HFFc6 (cell line): ENCODE measurements at regions not wholly inside any gene's neighbourhood (a gene's known extent, or its start where the extent isn't known, plus 50 kb on each side); places are given as distances from the start of the nearest gene placed in this dataset.

Experiments
- DNase-seq: peaks from one replicate; pipeline ENCODE4 v3.0.0-alpha.2; 2018
- H3K27ac Mint-ChIP-seq: 2 replicates; pipeline ENCODE4 v1.8.0; 2020; ENCODE audit warnings: mild to moderate bottlenecking, mixed read lengths
- H3K27me3 Mint-ChIP-seq: 2 replicates; pipeline ENCODE4 v1.8.0; 2021; ENCODE audit warnings: mild to moderate bottlenecking, moderate library complexity, mixed read lengths; ENCODE audit not compliant: insufficient read depth
- H3K36me3 Mint-ChIP-seq: 2 replicates; pipeline ENCODE4 v1.8.0; 2021; ENCODE audit warnings: low read depth, mixed read lengths
- H3K4me1 Mint-ChIP-seq: 2 replicates; pipeline ENCODE4 v1.8.0; 2020; ENCODE audit warnings: low read depth, mixed read lengths
- H3K4me3 Mint-ChIP-seq: 2 replicates; pipeline ENCODE4 v1.8.0; 2020; ENCODE audit warnings: mild to moderate bottlenecking, moderate library complexity, mixed read lengths
- H3K9me3 Mint-ChIP-seq: 2 replicates; pipeline ENCODE4 v1.8.0; 2020; ENCODE audit warnings: mild to moderate bottlenecking, mixed read lengths
- TF ChIP-seq, protein P1 (sequence below): fragments of 200-600 bp; sonication (generic); IDR thresholded peaks from 2 replicates; pipeline ENCODE4 v1.5.0; 2021; ENCODE audit warnings: antibody characterized with exemption, mild to moderate bottlenecking

DNA sequence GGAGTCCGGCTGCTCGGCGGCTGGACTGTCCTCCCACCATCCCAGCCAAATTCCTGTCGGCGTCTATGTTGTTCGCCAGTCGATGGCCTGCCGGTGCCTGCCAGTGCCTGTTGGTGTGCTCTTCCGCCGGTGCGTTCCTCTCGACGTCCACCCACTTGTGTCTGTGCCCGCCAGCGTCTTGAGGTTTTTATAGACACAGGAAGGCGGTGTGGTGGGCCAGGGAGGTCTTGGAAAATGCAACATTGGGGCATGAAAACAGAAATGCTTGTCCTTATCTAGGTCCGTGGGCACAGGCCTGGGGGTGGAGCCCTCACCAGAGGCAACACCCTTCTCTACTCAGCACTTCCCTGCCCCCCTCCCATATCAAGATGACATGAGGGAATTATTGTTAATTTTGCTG lies 167.8 kb downstream of the IRF8 start:
- no peak for DNase-seq
- H3K4me3 Mint-ChIP-seq, result no peak overlapping the region
- H3K27me3 Mint-ChIP-seq, result peaks cover 15% of the 10 kb centered on the region
- H3K9me3 Mint-ChIP-seq, result no peaks in the 10 kb centered on the region
- H3K27ac Mint-ChIP-seq, result no peak overlapping the region
- H3K4me1 Mint-ChIP-seq, result no peaks in the 10 kb centered on the region
- TF ChIP-seq, protein P1, sequence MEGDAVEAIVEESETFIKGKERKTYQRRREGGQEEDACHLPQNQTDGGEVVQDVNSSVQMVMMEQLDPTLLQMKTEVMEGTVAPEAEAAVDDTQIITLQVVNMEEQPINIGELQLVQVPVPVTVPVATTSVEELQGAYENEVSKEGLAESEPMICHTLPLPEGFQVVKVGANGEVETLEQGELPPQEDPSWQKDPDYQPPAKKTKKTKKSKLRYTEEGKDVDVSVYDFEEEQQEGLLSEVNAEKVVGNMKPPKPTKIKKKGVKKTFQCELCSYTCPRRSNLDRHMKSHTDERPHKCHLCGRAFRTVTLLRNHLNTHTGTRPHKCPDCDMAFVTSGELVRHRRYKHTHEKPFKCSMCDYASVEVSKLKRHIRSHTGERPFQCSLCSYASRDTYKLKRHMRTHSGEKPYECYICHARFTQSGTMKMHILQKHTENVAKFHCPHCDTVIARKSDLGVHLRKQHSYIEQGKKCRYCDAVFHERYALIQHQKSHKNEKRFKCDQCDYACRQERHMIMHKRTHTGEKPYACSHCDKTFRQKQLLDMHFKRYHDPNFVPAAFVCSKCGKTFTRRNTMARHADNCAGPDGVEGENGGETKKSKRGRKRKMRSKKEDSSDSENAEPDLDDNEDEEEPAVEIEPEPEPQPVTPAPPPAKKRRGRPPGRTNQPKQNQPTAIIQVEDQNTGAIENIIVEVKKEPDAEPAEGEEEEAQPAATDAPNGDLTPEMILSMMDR, result no peak
- no peaks in the 10 kb centered on the region for H3K36me3 Mint-ChIP-seq

DNA sequence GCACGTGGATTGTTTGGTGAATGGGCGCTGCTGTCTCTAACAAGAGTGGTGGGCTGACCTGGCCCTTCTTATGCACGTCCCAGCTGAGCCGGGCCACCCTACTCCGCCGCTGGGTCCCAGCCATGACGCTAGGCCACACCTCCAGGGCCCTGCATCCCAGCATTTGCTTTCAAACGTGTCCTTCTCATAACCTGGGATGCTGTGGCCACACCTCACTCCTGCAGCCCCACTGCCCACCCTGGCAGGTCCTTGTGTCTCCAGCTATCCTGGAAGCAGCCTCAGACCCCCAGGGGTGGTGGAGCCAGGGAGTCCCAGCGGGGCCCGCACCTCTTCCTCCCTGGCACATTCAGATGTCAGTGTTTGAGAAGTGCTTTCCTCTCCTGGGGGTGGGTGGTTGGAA lies 168.6 kb downstream of the IRF8 start:
- no peak overlapping the region for H3K27ac Mint-ChIP-seq
- H3K9me3 Mint-ChIP-seq, result no peaks in the 10 kb centered on the region
- TF ChIP-seq, protein P1, result no peak
- no peaks in the 10 kb centered on the region for H3K36me3 Mint-ChIP-seq
- no peak for DNase-seq
- H3K4me3 Mint-ChIP-seq, result no peak overlapping the region
- no peaks in the 10 kb centered on the region for H3K4me1 Mint-ChIP-seq
- peaks cover 11% of the 10 kb centered on the region for H3K27me3 Mint-ChIP-seq

DNA sequence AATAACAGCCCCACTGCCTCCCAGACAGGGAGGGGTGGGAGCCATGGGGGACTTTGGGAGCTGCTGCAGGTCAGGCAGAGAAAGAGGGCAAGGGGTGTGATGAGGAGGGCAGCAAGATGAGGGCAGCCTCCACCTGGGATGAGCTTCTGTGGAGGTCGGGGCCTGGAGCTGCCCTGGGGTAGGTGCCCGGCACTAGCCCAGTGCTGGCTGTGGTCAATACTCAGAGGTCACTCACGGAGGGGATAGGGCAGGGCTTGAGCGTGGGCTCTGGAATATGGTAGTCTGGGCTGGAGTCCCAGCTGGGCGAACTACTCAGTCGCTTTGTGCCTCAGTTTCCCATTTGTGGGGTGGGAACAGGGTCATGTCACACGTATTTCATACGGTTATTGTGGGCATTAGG lies 169.0 kb downstream of the IRF8 start:
- H3K27ac Mint-ChIP-seq, result no peak overlapping the region
- H3K27me3 Mint-ChIP-seq, result peaks cover 13% of the 10 kb centered on the region
- no peaks in the 10 kb centered on the region for H3K9me3 Mint-ChIP-seq
- TF ChIP-seq, protein P1, result no peak
- no peak overlapping the region for H3K4me3 Mint-ChIP-seq
- no peak for DNase-seq
- H3K4me1 Mint-ChIP-seq, result 0 out of 2 replicates have a peak, but pooled peaks cover 3% of the 10 kb centered on the region
- H3K36me3 Mint-ChIP-seq, result no peaks in the 10 kb centered on the region

DNA sequence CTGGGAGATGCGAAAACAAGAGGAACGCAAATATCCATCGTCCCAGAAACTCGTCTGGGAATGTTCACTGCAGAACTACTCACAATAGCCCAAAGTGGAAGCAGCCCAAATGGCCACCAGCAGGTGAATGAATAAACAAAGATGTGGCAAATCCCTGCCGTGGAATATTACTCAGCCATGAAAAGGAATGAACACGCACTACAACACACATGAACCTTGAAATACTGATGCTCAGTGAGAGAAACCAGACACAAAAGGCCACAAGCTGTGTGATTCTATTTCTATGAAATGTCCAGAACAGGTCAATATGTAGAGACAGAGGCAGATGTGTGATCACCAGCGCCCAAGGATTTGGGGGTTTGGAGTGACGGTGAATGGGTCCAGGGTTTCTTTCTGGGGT lies 169.8 kb downstream of the IRF8 start:
- H3K27ac Mint-ChIP-seq, result no peak overlapping the region
- H3K4me1 Mint-ChIP-seq, result 0 out of 2 replicates have a peak, but pooled peaks cover 5% of the 10 kb centered on the region
- TF ChIP-seq, protein P1, result no peak
- no peaks in the 10 kb centered on the region for H3K36me3 Mint-ChIP-seq
- DNase-seq, result no peak
- H3K27me3 Mint-ChIP-seq, result peaks cover 12% of the 10 kb centered on the region
- no peaks in the 10 kb centered on the region for H3K9me3 Mint-ChIP-seq
- H3K4me3 Mint-ChIP-seq, result no peak overlapping the region

DNA sequence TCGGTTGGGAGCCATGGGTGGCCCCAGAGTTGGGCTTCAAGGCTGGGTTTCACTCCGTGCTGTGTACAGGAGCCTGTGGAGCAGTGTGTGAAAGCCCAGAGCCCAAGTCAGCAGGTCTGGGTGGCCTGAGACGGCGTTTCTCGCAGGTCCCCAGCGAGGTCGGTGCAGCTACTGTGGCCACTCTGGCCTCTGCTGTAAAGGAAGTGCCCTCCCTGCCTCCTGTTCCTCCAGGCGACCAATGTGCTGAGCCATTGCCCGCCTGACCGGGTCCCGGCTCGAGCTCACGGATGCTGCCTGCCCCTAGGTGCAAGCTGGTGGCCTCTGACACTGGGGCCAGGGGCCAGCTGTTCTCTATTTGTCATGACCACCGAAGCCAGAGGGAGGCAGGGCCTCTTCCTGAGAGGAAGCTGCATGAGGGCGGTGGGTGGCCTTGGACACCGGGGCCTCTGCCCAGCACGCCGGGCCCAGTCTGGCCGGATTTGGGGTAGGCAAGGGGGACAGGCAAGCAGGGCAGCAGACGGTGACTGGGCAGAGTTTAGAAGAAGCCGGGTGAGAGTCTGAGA lies 170.9 kb downstream of the IRF8 start:
- DNase-seq, result no peak
- Mint-ChIP-seq H3K4me3 (no peak overlapping the region), H3K4me1 (peaks cover 13% of the 10 kb centered on the region), H3K36me3 (no peaks in the 10 kb centered on the region), H3K27me3 (peaks cover 13% of the 10 kb centered on the region), H3K27ac (no peak overlapping the region), H3K9me3 (no peaks in the 10 kb centered on the region)
- TF ChIP-seq, protein P1, result no peak

DNA sequence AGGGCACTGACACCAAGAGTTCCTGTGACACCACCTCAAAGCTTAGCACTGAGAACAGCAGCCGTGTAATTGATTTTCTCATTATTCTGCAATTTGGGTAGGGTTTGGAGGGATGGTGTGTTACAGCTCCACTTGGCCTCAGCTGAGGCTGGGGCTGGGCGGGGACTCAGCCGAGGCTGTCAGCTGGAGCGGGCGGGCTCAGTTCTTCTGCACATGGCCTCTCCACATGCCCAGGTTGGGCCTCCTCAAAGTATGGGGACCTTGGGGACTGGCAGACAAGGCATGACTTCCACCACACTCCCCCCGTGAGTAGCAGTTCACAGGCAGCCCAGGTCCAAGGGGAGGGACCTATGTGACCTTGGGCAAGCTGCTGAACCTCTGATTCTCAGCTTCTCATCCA lies 171.5 kb downstream of the IRF8 start:
- no peak for DNase-seq

More for the DNA sequence above, 171.5 kb downstream of the IRF8 start:
- Mint-ChIP-seq H3K4me1 (peaks cover 19% of the 10 kb centered on the region), H3K9me3 (no peaks in the 10 kb centered on the region), H3K27me3 (peaks cover 16% of the 10 kb centered on the region), H3K4me3 (no peak overlapping the region), H3K36me3 (no peaks in the 10 kb centered on the region), H3K27ac (no peak overlapping the region)
- TF ChIP-seq, protein P1, result no peak
